BLaER1 treated with 17β-estradiol and CSF1 and Interleukin-3, amounts not matched to agents 10 nM and 100 nM (cell line): ENCODE measurements at regions not wholly inside any gene's neighbourhood (a gene's known extent, or its start where the extent isn't known, plus 50 kb on each side); places are given as distances from the start of the nearest gene placed in this dataset.
A peak's percentile ranks its signal among the peaks of the same experiment; 100 is the strongest.

Experiments used
- H3K27ac ChIP-seq, 11 experiments: shearing (Covaris generic); formaldehyde crosslinking; 2 replicates each; pipeline ENCODE4 v1.8.1; 2022
- H3K27me3 ChIP-seq, 11 experiments: shearing (Covaris generic); formaldehyde crosslinking; 2 replicates each; pipeline ENCODE4 v1.8.1; 2022
- H3K36me3 ChIP-seq, 11 experiments: shearing (Covaris generic); formaldehyde crosslinking; 2 replicates each; pipeline ENCODE4 v1.8.1; 2022
- H3K4me1 ChIP-seq, 10 experiments: shearing (Covaris generic); formaldehyde crosslinking; 2 replicates each; pipeline ENCODE4 v1.8.1; 2022
- H3K4me2 ChIP-seq, 11 experiments: shearing (Covaris generic); formaldehyde crosslinking; 2 replicates each; pipeline ENCODE4 v1.8.1; 2022
- H3K4me3 ChIP-seq, 10 experiments: shearing (Covaris generic); formaldehyde crosslinking; 2 replicates each; pipeline ENCODE4 v1.8.1; 2022
- H3K9ac ChIP-seq, 11 experiments: shearing (Covaris generic); formaldehyde crosslinking; 2 replicates each; pipeline ENCODE4 v1.8.1; 2022
- H3K9me3 ChIP-seq, 11 experiments: shearing (Covaris generic); formaldehyde crosslinking; replicated peaks in 1 of 11; 2 replicates each; pipeline ENCODE4 v1.8.1; 2022
- H4K20me1 ChIP-seq, 11 experiments: shearing (Covaris generic); formaldehyde crosslinking; 2 replicates each; pipeline ENCODE4 v1.8.1; 2022
- Cebpa-rat ChIP-seq, 11 experiments: shearing (Covaris generic); IDR thresholded peaks; 2 replicates each; pipeline ENCODE4 v1.8.1; 2022

GRCh38 chr1:199129247-199129646, 490.4 kb downstream of the PTPRC start:
- Histone ChIP-seq H3K36me3 (no peaks in the 10 kb centered on the region), H3K4me3 (no peak overlapping the region), H3K27me3 (no peaks in the 10 kb centered on the region), H3K9me3 (peaks cover 0 to 8% (median 0%) of the 10 kb centered on the region in 11 experiments; a peak in 4 of 22 replicates), H3K9ac (no peak overlapping the region), H3K4me2 (no peak overlapping the region), H4K20me1 (no peaks in the 10 kb centered on the region), H3K4me1 (no peaks in the 10 kb centered on the region; a peak in 1 of 20 replicates), H3K27ac (no peak overlapping the region)
- TF ChIP-seq Cebpa-rat (IDR thresholded peaks at IDR 0.05) = no peak

- Histone ChIP-seq H3K4me2 (no peak overlapping the region), H3K27ac (no peak overlapping the region), H3K9ac (no peak overlapping the region), H4K20me1 (no peaks in the 10 kb centered on the region), H3K4me1 (no peaks in the 10 kb centered on the region; a peak in 1 of 20 replicates), H3K27me3 (no peaks in the 10 kb centered on the region), H3K9me3 (peaks cover 0 to 8% (median 0%) of the 10 kb centered on the region in 11 experiments; a peak in 4 of 22 replicates), H3K4me3 (no peak overlapping the region), H3K36me3 (no peaks in the 10 kb centered on the region)
- TF ChIP-seq Cebpa-rat (IDR thresholded peaks at IDR 0.05) = no peak
Measured at GRCh38 chr1:199132006-199132405, 493.2 kb downstream of the PTPRC start.

GRCh38 chr1:199135901-199136300, 497.1 kb downstream of the PTPRC start:
- H3K4me3 ChIP-seq = no peak overlapping the region
- H3K36me3 ChIP-seq = no peaks in the 10 kb centered on the region
- H3K4me2 ChIP-seq = no peak overlapping the region
- H3K27ac ChIP-seq = no peak overlapping the region
- H3K4me1 ChIP-seq = no peaks in the 10 kb centered on the region; a peak in 1 of 20 replicates
- peaks cover 0 to 8% (median 0%) of the 10 kb centered on the region in 11 experiments; a peak in 4 of 22 replicates for H3K9me3 ChIP-seq
- no peak for TF ChIP-seq Cebpa-rat (IDR thresholded peaks at IDR 0.05)
- no peak overlapping the region for H3K9ac ChIP-seq
- no peaks in the 10 kb centered on the region for H4K20me1 ChIP-seq
- no peaks in the 10 kb centered on the region for H3K27me3 ChIP-seq

GRCh38 chr1:199138061-199138460, 499.2 kb downstream of the PTPRC start:
- no peaks in the 10 kb centered on the region for H4K20me1 ChIP-seq
- H3K36me3 ChIP-seq = no peaks in the 10 kb centered on the region
- no peaks in the 10 kb centered on the region for H3K27me3 ChIP-seq
- no peak overlapping the region for H3K9ac ChIP-seq
- TF ChIP-seq Cebpa-rat (IDR thresholded peaks at IDR 0.05) = no peak
- H3K4me1 ChIP-seq = no peaks in the 10 kb centered on the region
- H3K4me3 ChIP-seq = no peak overlapping the region
- no peaks in the 10 kb centered on the region for H3K9me3 ChIP-seq
- H3K4me2 ChIP-seq = no peak overlapping the region
- H3K27ac ChIP-seq = no peak overlapping the region

GRCh38 chr1:199149591-199149990, 510.8 kb downstream of the PTPRC start:
- H3K4me2 ChIP-seq = no peak overlapping the region
- no peak overlapping the region for H3K9ac ChIP-seq

GRCh38 chr1:199150756-199151155, 511.9 kb downstream of the PTPRC start:
- Histone ChIP-seq H3K9me3 (no peaks in the 10 kb centered on the region), H3K36me3 (no peaks in the 10 kb centered on the region), H4K20me1 (no peaks in the 10 kb centered on the region), H3K27ac (no peak overlapping the region), H3K27me3 (no peaks in the 10 kb centered on the region), H3K4me1 (peaks cover 0 to 7% (median 3%) of the 10 kb centered on the region in 10 experiments; a peak in 7 of 20 replicates), H3K4me3 (no peak overlapping the region), H3K4me2 (no peak overlapping the region), H3K9ac (no peak overlapping the region)
- TF ChIP-seq Cebpa-rat (IDR thresholded peaks at IDR 0.05) = no peak

More at GRCh38 chr1:199149591-199149990, 510.8 kb downstream of the PTPRC start:
- Histone ChIP-seq H3K27me3 (no peaks in the 10 kb centered on the region), H3K9me3 (no peaks in the 10 kb centered on the region), H3K4me3 (no peak overlapping the region), H4K20me1 (no peaks in the 10 kb centered on the region), H3K4me1 (peaks cover 0 to 7% (median 3%) of the 10 kb centered on the region in 10 experiments; a peak in 7 of 20 replicates), H3K36me3 (no peaks in the 10 kb centered on the region), H3K27ac (no peak overlapping the region)
- no peak for TF ChIP-seq Cebpa-rat (IDR thresholded peaks at IDR 0.05)

- H3K4me1 ChIP-seq = peaks cover 0 to 7% (median 3%) of the 10 kb centered on the region in 10 experiments; a peak in 7 of 20 replicates
- no peak overlapping the region for H3K4me3 ChIP-seq
- peak overlapping the region in 3 of 11 experiments; percentile 13 to 45 (median 25); a peak in 6 of 22 replicates for H3K4me2 ChIP-seq
- no peak overlapping the region for H3K9ac ChIP-seq
- no peak overlapping the region for H3K27ac ChIP-seq
- no peaks in the 10 kb centered on the region for H4K20me1 ChIP-seq
- H3K9me3 ChIP-seq = no peaks in the 10 kb centered on the region
- H3K27me3 ChIP-seq = no peaks in the 10 kb centered on the region
- no peak for TF ChIP-seq Cebpa-rat (IDR thresholded peaks at IDR 0.05)
- no peaks in the 10 kb centered on the region for H3K36me3 ChIP-seq
Measured at GRCh38 chr1:199151634-199152425, 513.0 kb downstream of the PTPRC start.

GRCh38 chr1:199152676-199153075, 513.8 kb downstream of the PTPRC start:
- no peak overlapping the region for H3K27ac ChIP-seq
- TF ChIP-seq Cebpa-rat (IDR thresholded peaks at IDR 0.05) = no peak
- H3K4me2 ChIP-seq = no peak overlapping the region
- H3K9ac ChIP-seq = no peak overlapping the region
- no peaks in the 10 kb centered on the region for H3K36me3 ChIP-seq
- no peaks in the 10 kb centered on the region for H3K9me3 ChIP-seq
- no peaks in the 10 kb centered on the region for H4K20me1 ChIP-seq
- no peaks in the 10 kb centered on the region for H3K27me3 ChIP-seq
- no peak overlapping the region for H3K4me3 ChIP-seq
- peaks cover 0 to 7% (median 3%) of the 10 kb centered on the region in 10 experiments; a peak in 7 of 20 replicates for H3K4me1 ChIP-seq

- Histone ChIP-seq H3K9ac (no peak overlapping the region), H3K9me3 (peaks cover 0 to 12% (median 3%) of the 10 kb centered on the region in 11 experiments; a peak in 12 of 22 replicates), H3K27ac (no peak overlapping the region), H3K4me3 (no peak overlapping the region), H3K4me2 (no peak overlapping the region), H3K27me3 (no peaks in the 10 kb centered on the region), H3K4me1 (peaks cover 0 to 7% (median 3%) of the 10 kb centered on the region in 10 experiments; a peak in 7 of 20 replicates), H4K20me1 (no peaks in the 10 kb centered on the region), H3K36me3 (no peaks in the 10 kb centered on the region)
- TF ChIP-seq Cebpa-rat (IDR thresholded peaks at IDR 0.05) = no peak
Measured at GRCh38 chr1:199155166-199156019, 516.6 kb downstream of the PTPRC start.
